Mesothelial cell of epicardium (in vitro differentiated cells): ENCODE measurements at regions not wholly inside any gene's neighbourhood (a gene's known extent, or its start where the extent isn't known, plus 50 kb on each side); places are given as distances from the start of the nearest gene placed in this dataset.

Source experiments
- DNase-seq, 2 experiments: peaks; one replicate each; pipeline ENCODE4 v3.0.0; 2021; ENCODE audit warnings: low spot score in 2 of 2; ENCODE audit not compliant: unreplicated experiment in 2 of 2
- H3K27ac Mint-ChIP-seq: 2 replicates; pipeline ENCODE4 v1.8.0; 2021; ENCODE audit warnings: mixed read lengths
- H3K27me3 Mint-ChIP-seq: 2 replicates; pipeline ENCODE4 v1.8.0; 2021; ENCODE audit warnings: low read depth, mixed read lengths
- H3K36me3 Mint-ChIP-seq: 2 replicates; pipeline ENCODE4 v1.8.0; 2021; ENCODE audit warnings: mixed read lengths
- H3K4me1 Mint-ChIP-seq: 2 replicates; pipeline ENCODE4 v1.8.0; 2021; ENCODE audit warnings: mixed read lengths
- H3K4me3 Mint-ChIP-seq: 2 replicates; pipeline ENCODE4 v1.8.0; 2021; ENCODE audit warnings: mild to moderate bottlenecking, moderate library complexity, mixed read lengths
- H3K9me3 Mint-ChIP-seq: 2 replicates; pipeline ENCODE4 v1.8.0; 2021; ENCODE audit warnings: mixed read lengths
- CTCF ChIP-seq: fragments of 200-600 bp; sonication (generic); IDR thresholded peaks from one replicate; pipeline ENCODE4 v1.5.0; 2021; ENCODE audit warnings: antibody characterized with exemption; ENCODE audit not compliant: unreplicated experiment

- peaks cover 12% of the 10 kb centered on the region for H3K27me3 Mint-ChIP-seq
- no peak overlapping the region for H3K4me3 Mint-ChIP-seq
- no peaks in the 10 kb centered on the region for H3K4me1 Mint-ChIP-seq
- H3K27ac Mint-ChIP-seq, result no peak overlapping the region
- no peaks in the 10 kb centered on the region for H3K36me3 Mint-ChIP-seq
- H3K9me3 Mint-ChIP-seq, result no peaks in the 10 kb centered on the region
- DNase-seq, result no peak
- no peak for TF ChIP-seq CTCF
These were observed 114.4 kb upstream of the SLIT3 start for GRCh38 chr5:169415371-169415770.

- no peak for DNase-seq
- Mint-ChIP-seq H3K36me3 (no peaks in the 10 kb centered on the region), H3K4me1 (no peaks in the 10 kb centered on the region), H3K27ac (no peak overlapping the region), H3K4me3 (no peak overlapping the region), H3K27me3 (peaks cover 8% of the 10 kb centered on the region), H3K9me3 (no peaks in the 10 kb centered on the region)
- TF ChIP-seq CTCF, result no peak
These were observed 112.5 kb upstream of the SLIT3 start for GRCh38 chr5:169413416-169413815.

- Mint-ChIP-seq H3K27ac (no peak overlapping the region), H3K27me3 (peaks cover 8% of the 10 kb centered on the region), H3K4me3 (no peak overlapping the region), H3K36me3 (no peaks in the 10 kb centered on the region), H3K4me1 (no peaks in the 10 kb centered on the region), H3K9me3 (no peaks in the 10 kb centered on the region)
- no peak for DNase-seq
- TF ChIP-seq CTCF, result no peak
These were observed 111.9 kb upstream of the SLIT3 start for GRCh38 chr5:169412831-169413230.

GRCh38 chr5:169411786-169412430 is 111.0 kb upstream of the SLIT3 start:
- no peak overlapping the region for H3K27ac Mint-ChIP-seq
- no peaks in the 10 kb centered on the region for H3K36me3 Mint-ChIP-seq
- peaks cover 8% of the 10 kb centered on the region for H3K27me3 Mint-ChIP-seq
- no peaks in the 10 kb centered on the region for H3K9me3 Mint-ChIP-seq
- no peak for DNase-seq
- no peak overlapping the region for H3K4me3 Mint-ChIP-seq
- no peak for TF ChIP-seq CTCF
- H3K4me1 Mint-ChIP-seq, result no peaks in the 10 kb centered on the region

- DNase-seq, result no peak
- Mint-ChIP-seq H3K27ac (no peak overlapping the region), H3K4me3 (no peak overlapping the region), H3K9me3 (no peaks in the 10 kb centered on the region), H3K4me1 (no peaks in the 10 kb centered on the region), H3K36me3 (no peaks in the 10 kb centered on the region), H3K27me3 (peaks cover 8% of the 10 kb centered on the region)
- TF ChIP-seq CTCF, result no peak
These were observed 110.3 kb upstream of the SLIT3 start for GRCh38 chr5:169410996-169411783.
